Mesenchymal stem cell (in vitro differentiated cells and primary cell): ENCODE measurements at regions not wholly inside any gene's neighbourhood (a gene's known extent, or its start where the extent isn't known, plus 50 kb on each side); places are given as distances from the start of the nearest gene placed in this dataset.
A peak's percentile ranks its signal among the peaks of the same experiment; 100 is the strongest.

ENCODE experiments used
- DNase-seq: peaks from one replicate; pipeline ENCODE4 v3.0.0-alpha.2; 2013
- H2AFZ ChIP-seq: one replicate; pipeline ENCODE4 v1.6.1; 2013; ENCODE audit warnings: low read depth, mild to moderate bottlenecking, control low read depth, inconsistent platforms, low read length, moderate library complexity
- H2AK5ac ChIP-seq: 2 replicates; pipeline ENCODE4 v1.6.1; 2013; ENCODE audit warnings: low read length, moderate library complexity, mild to moderate bottlenecking, inconsistent platforms; ENCODE audit not compliant: severe bottlenecking
- H2BK120ac ChIP-seq: one replicate; pipeline ENCODE4 v1.6.1; 2013; ENCODE audit warnings: low read depth, mild to moderate bottlenecking, inconsistent platforms, low read length, moderate library complexity
- H2BK12ac ChIP-seq, 2 experiments: one replicate each; pipeline ENCODE4 v1.6.1; 2013; ENCODE audit warnings: inconsistent platforms in 2 of 2, low read length in 2 of 2, mild to moderate bottlenecking in 2 of 2, moderate library complexity in 2 of 2, control low read depth in 1 of 2
- H2BK15ac ChIP-seq: one replicate; pipeline ENCODE4 v1.6.1; 2013; ENCODE audit warnings: mild to moderate bottlenecking, low read depth, inconsistent platforms; ENCODE audit not compliant: poor library complexity, severe bottlenecking
- H2BK5ac ChIP-seq: 2 replicates; pipeline ENCODE4 v1.6.1; 2013; ENCODE audit warnings: low read depth, mild to moderate bottlenecking, low read length, control low read depth, inconsistent platforms; ENCODE audit not compliant: poor library complexity, severe bottlenecking
- H3K14ac ChIP-seq, 2 experiments: one replicate each; pipeline ENCODE4 v1.6.1; 2013; ENCODE audit warnings: inconsistent platforms in 2 of 2, low read length in 2 of 2, control low read depth in 1 of 2, mild to moderate bottlenecking in 1 of 2, moderate library complexity in 1 of 2
- H3K18ac ChIP-seq, 2 experiments: one replicate each; pipeline ENCODE4 v1.6.1; 2013; ENCODE audit warnings: inconsistent platforms in 2 of 2, low read length in 2 of 2, control low read depth in 1 of 2, low read depth in 1 of 2, mild to moderate bottlenecking in 1 of 2
- H3K23ac ChIP-seq, 2 experiments: one replicate each; pipeline ENCODE4 v1.6.1; 2013; ENCODE audit warnings: inconsistent platforms in 2 of 2, low read length in 2 of 2, mild to moderate bottlenecking in 2 of 2, moderate library complexity in 2 of 2, control low read depth in 1 of 2
- H3K27ac ChIP-seq: 2 replicates; pipeline ENCODE4 v1.5.1; 2013; ENCODE audit warnings: mild to moderate bottlenecking, moderate library complexity, low read length, control low read depth, inconsistent platforms; ENCODE audit not compliant: poor library complexity, severe bottlenecking
- H3K27me3 ChIP-seq, 2 experiments: 2 replicates each; pipeline versions ENCODE4 v1.6.1 to v1.7.0; 2013; ENCODE audit warnings: low read length in 2 of 2, mild to moderate bottlenecking in 2 of 2, moderate library complexity in 2 of 2, control low read depth in 1 of 2, inconsistent platforms in 1 of 2; ENCODE audit not compliant: control insufficient read depth in 1 of 2, insufficient read depth in 1 of 2
- H3K36me3 ChIP-seq, 2 experiments: 2 replicates each; pipeline versions ENCODE4 v1.6.1 to v1.7.0; 2013; ENCODE audit warnings: low read length in 2 of 2, control low read depth in 1 of 2, inconsistent platforms in 1 of 2, low read depth in 1 of 2, mild to moderate bottlenecking in 1 of 2; ENCODE audit not compliant: insufficient read depth in 2 of 2, control insufficient read depth in 1 of 2
- H3K4ac ChIP-seq, 2 experiments: one replicate each; pipeline ENCODE4 v1.6.1; 2013; ENCODE audit warnings: inconsistent platforms in 2 of 2, low read length in 2 of 2, mild to moderate bottlenecking in 2 of 2, moderate library complexity in 2 of 2, control low read depth in 1 of 2, low read depth in 1 of 2
- H3K4me1 ChIP-seq: 2 replicates; pipeline ENCODE4 v1.6.1; 2013; ENCODE audit warnings: low read depth, low read length, control low read depth; ENCODE audit not compliant: control insufficient read depth, insufficient read depth
- H3K4me2 ChIP-seq: 2 replicates; pipeline ENCODE4 v1.6.1; 2013; ENCODE audit warnings: low read length, mild to moderate bottlenecking, inconsistent platforms; ENCODE audit not compliant: poor library complexity, severe bottlenecking
- H3K4me3 ChIP-seq, 2 experiments: 2 replicates each; pipeline versions ENCODE4 v1.5.1 to v1.7.0; 2013; ENCODE audit warnings: low read length in 2 of 2, mild to moderate bottlenecking in 2 of 2, control low read depth in 1 of 2, low read depth in 1 of 2; ENCODE audit not compliant: insufficient read depth in 1 of 2
- H3K79me1 ChIP-seq: replicated peaks from 2 replicates; pipeline ENCODE4 v1.6.1; 2013; ENCODE audit warnings: mild to moderate bottlenecking, control low read depth, low read length, inconsistent platforms; ENCODE audit not compliant: poor library complexity, severe bottlenecking
- H3K9ac ChIP-seq: 2 replicates; pipeline ENCODE4 v1.7.0; 2013; ENCODE audit warnings: mild to moderate bottlenecking, low read length, moderate library complexity
- H3K9me3 ChIP-seq: 2 replicates; pipeline ENCODE4 v1.7.0; 2013; ENCODE audit warnings: mild to moderate bottlenecking, low read length; ENCODE audit not compliant: control insufficient read depth
- H4K8ac ChIP-seq: one replicate; pipeline ENCODE4 v1.6.1; 2013; ENCODE audit warnings: inconsistent platforms, mild to moderate bottlenecking, low read length, moderate library complexity
- H4K91ac ChIP-seq: one replicate; pipeline ENCODE4 v1.6.1; 2013; ENCODE audit warnings: mild to moderate bottlenecking, low read length, inconsistent platforms
- WGBS: methylation state at CpG from one replicate; pipeline ENCODE4 v1.1.7; 2013; ENCODE audit warnings: mixed read lengths; 5-methylcytosine and 5-hydroxymethylcytosine counted together

GRCh38 chr15:95292785-95293450, 1037.6 kb upstream of the NR2F2 start:
- Histone ChIP-seq H2BK5ac (no peak overlapping the region), H3K36me3 (no peaks in the 10 kb centered on the region), H3K9me3 (no peaks in the 10 kb centered on the region), H2BK15ac (peak overlapping the region; percentile 36), H2AK5ac (no peak overlapping the region), H2BK120ac (no peak overlapping the region), H3K18ac (peak overlapping the region in 1 of 2 experiments; percentile 15), H3K4me3 (no peak overlapping the region), H3K27ac (no peak overlapping the region), H3K14ac (no peak overlapping the region), H3K27me3 (no peaks in the 10 kb centered on the region), H3K23ac (no peak overlapping the region), H2AFZ (no peak overlapping the region), H3K4me2 (no peak overlapping the region), H3K4ac (peak overlapping the region in 1 of 2 experiments; percentile 60), H2BK12ac (peak overlapping the region; percentile 28 to 84), H3K9ac (no peak overlapping the region), H3K79me1 (no peaks in the 10 kb centered on the region), H4K91ac (peak overlapping the region; percentile 9), H3K4me1 (no peaks in the 10 kb centered on the region), H4K8ac (peak overlapping the region; percentile 19)
- no peak for DNase-seq
- WGBS, result 76% methylated on average over 4 of the region's 6 CpGs

- peak overlapping the region in 1 of 2 experiments; percentile 85 for H3K4ac ChIP-seq
- H4K91ac ChIP-seq, result no peak overlapping the region
- no peak overlapping the region for H3K27ac ChIP-seq
- H3K23ac ChIP-seq, result no peak overlapping the region
- H2BK15ac ChIP-seq, result no peak overlapping the region
- H2BK120ac ChIP-seq, result no peak overlapping the region
- no peaks in the 10 kb centered on the region for H3K36me3 ChIP-seq
- H3K4me1 ChIP-seq, result no peaks in the 10 kb centered on the region
- no peak overlapping the region for H2BK5ac ChIP-seq
- no peak overlapping the region for H3K14ac ChIP-seq
- H3K4me3 ChIP-seq, result no peak overlapping the region
- H2AK5ac ChIP-seq, result no peak overlapping the region
- H3K27me3 ChIP-seq, result no peaks in the 10 kb centered on the region
- no peaks in the 10 kb centered on the region for H3K79me1 ChIP-seq
- peak overlapping the region; percentile 73 for H4K8ac ChIP-seq
- H2BK12ac ChIP-seq, result peak overlapping the region in 1 of 2 experiments; percentile 31
- no peaks in the 10 kb centered on the region for H3K9me3 ChIP-seq
- no peak for DNase-seq
- no peak overlapping the region for H3K4me2 ChIP-seq
- no peak overlapping the region for H2AFZ ChIP-seq
- no peak overlapping the region for H3K9ac ChIP-seq
- WGBS, result 93% methylated on average over 3 of the region's 6 CpGs
- H3K18ac ChIP-seq, result peak overlapping the region; percentile 29 to 70
These were observed 1037.0 kb upstream of the NR2F2 start for GRCh38 chr15:95293456-95294031.

GRCh38 chr15:95295363-95295762, 1035.1 kb upstream of the NR2F2 start:
- 93% methylated on average over 9 of the region's 9 CpGs for WGBS
- H2BK12ac ChIP-seq, result peak overlapping the region in 1 of 2 experiments; percentile 59
- peak overlapping the region; percentile 25 for H4K91ac ChIP-seq

GRCh38 chr15:95295896-95296625, 1034.4 kb upstream of the NR2F2 start:
- Histone ChIP-seq H3K23ac (no peak overlapping the region), H3K9ac (no peak overlapping the region), H3K4ac (no peak overlapping the region), H3K27me3 (no peaks in the 10 kb centered on the region), H2BK15ac (peak overlapping the region; percentile 96), H2BK12ac (peak overlapping the region in 1 of 2 experiments; percentile 42), H2AFZ (no peak overlapping the region), H2BK5ac (no peak overlapping the region), H3K14ac (no peak overlapping the region), H3K4me3 (no peak overlapping the region), H3K4me2 (no peak overlapping the region), H3K9me3 (no peaks in the 10 kb centered on the region), H4K91ac (no peak overlapping the region), H2AK5ac (no peak overlapping the region), H3K18ac (peak overlapping the region in 1 of 2 experiments; percentile 41), H3K79me1 (no peaks in the 10 kb centered on the region), H3K27ac (no peak overlapping the region), H2BK120ac (no peak overlapping the region), H4K8ac (peak overlapping the region; percentile 47), H3K4me1 (no peaks in the 10 kb centered on the region), H3K36me3 (no peaks in the 10 kb centered on the region)
- WGBS, result 80% methylated on average over 7 of the region's 9 CpGs
- no peak for DNase-seq

More at GRCh38 chr15:95295363-95295762, 1035.1 kb upstream of the NR2F2 start:
- Histone ChIP-seq H3K14ac (no peak overlapping the region), H2AK5ac (no peak overlapping the region), H2BK120ac (no peak overlapping the region), H2BK5ac (no peak overlapping the region), H4K8ac (no peak overlapping the region), H3K4me2 (no peak overlapping the region), H3K18ac (peak overlapping the region in 1 of 2 experiments; percentile 34), H2BK15ac (no peak overlapping the region), H3K27ac (no peak overlapping the region), H3K4me3 (no peak overlapping the region), H3K4me1 (no peaks in the 10 kb centered on the region), H2AFZ (no peak overlapping the region), H3K9ac (no peak overlapping the region), H3K23ac (no peak overlapping the region), H3K4ac (no peak overlapping the region), H3K27me3 (no peaks in the 10 kb centered on the region), H3K79me1 (no peaks in the 10 kb centered on the region), H3K36me3 (no peaks in the 10 kb centered on the region), H3K9me3 (no peaks in the 10 kb centered on the region)
- DNase-seq, result no peak
